ENCODE measurements at regions not wholly inside any gene's neighbourhood (a gene's known extent, or its start where the extent isn't known, plus 50 kb on each side); places are given as distances from the start of the nearest gene placed in this dataset.

DNA sequence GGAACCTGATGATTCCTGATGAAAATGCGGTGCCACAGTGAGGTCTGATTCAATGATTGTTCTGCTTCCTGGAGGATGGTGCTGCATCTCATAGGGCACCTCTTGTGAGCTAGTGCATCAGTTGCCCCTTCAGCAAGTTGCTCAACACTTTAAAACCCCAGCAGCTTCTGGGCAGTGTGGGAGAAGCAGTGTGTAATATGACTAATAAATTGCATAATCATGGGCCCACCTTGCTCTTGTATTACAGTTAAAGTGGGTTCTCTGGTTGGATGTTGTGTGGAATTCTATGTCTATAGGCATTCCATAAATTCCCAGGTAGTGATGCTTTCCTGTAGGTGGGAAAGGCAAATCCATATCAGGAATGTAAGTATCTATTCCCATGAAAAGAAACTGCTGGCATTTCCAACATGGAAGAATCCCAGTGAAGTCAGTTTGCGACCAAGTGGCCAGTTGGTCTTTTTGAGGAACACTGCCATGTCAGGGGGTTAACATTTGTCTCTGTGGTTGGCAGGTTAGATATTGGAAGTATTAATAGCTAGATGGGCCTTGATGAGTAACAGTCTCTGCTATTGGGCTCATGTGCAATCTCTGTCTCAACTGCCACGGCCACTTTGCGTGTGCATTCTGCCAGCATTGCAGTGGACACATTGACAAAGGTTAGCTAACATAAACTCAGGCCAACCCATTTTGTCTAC, 121.1 kb upstream of the OTUD4 start:
- DNase-seq (ENCODE audit: low read depth): no peak
- no peak overlapping the region for H3K4me3 ChIP-seq (ENCODE audit: low read length)
- TF ChIP-seq, protein P1, sequence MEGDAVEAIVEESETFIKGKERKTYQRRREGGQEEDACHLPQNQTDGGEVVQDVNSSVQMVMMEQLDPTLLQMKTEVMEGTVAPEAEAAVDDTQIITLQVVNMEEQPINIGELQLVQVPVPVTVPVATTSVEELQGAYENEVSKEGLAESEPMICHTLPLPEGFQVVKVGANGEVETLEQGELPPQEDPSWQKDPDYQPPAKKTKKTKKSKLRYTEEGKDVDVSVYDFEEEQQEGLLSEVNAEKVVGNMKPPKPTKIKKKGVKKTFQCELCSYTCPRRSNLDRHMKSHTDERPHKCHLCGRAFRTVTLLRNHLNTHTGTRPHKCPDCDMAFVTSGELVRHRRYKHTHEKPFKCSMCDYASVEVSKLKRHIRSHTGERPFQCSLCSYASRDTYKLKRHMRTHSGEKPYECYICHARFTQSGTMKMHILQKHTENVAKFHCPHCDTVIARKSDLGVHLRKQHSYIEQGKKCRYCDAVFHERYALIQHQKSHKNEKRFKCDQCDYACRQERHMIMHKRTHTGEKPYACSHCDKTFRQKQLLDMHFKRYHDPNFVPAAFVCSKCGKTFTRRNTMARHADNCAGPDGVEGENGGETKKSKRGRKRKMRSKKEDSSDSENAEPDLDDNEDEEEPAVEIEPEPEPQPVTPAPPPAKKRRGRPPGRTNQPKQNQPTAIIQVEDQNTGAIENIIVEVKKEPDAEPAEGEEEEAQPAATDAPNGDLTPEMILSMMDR (conservative IDR thresholded peaks at IDR 0.05; ENCODE audit: low read depth, low read length): no peak

DNA sequence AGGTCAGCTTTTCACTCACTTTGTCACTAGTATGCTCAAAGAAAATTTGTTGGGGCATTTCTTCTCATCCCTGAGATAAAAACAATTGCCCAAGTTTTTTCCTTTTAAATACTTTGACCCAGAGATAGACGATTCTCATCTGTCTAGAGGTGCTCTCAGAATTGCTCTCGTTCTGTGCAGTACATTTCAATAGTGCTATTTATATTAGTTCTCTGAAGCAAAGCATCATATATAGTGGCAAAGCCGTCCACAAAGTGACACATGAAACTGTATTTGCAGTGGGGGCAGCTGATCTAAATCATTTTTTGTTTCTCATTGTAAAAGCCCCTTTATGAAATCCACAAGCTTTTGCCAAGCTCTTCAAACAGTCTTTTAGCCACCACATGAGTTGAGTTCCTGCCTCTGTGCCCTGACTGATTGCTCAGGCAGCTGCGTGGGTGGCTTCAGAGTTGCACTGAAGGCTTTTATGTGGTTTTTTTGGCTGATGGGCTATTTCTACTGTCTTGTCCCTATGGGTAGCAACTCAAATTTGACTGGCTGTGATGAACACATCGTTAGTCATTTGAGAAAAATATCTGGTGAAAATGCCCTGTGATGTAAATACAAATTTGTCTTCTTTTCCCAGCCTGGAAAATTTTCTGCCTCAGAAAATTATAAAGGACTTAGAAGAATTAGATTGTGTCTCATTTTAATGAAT, 119.1 kb upstream of the OTUD4 start:
- H3K4me3 ChIP-seq (ENCODE audit: low read length): no peak overlapping the region
- DNase-seq (ENCODE audit: low read depth): no peak
- TF ChIP-seq, protein P1 (conservative IDR thresholded peaks at IDR 0.05; ENCODE audit: low read depth, low read length): no peak

DNA sequence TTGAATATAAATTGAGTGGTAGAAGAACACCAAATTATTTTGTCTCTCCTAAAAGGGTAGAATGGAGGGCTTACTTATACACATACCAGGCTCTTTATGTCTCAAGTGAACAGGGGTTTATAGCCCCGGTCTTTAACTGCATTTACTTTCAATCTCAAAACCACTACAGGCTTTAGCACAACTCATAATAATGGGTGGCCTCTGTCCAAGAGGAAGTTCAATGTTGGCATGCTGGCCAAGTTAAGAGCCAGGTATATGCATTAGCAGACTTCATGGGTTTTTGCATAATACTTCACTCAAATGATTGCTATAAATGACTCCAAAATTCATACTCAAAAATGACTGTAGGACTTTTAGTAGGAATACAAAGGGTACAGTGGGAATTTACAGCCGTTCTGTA, 118.5 kb upstream of the OTUD4 start:
- DNase-seq (ENCODE audit: low read depth): no peak
- TF ChIP-seq, protein P1 (conservative IDR thresholded peaks at IDR 0.05; ENCODE audit: low read depth, low read length): no peak
- H3K4me3 ChIP-seq (ENCODE audit: low read length): no peak overlapping the region

DNA sequence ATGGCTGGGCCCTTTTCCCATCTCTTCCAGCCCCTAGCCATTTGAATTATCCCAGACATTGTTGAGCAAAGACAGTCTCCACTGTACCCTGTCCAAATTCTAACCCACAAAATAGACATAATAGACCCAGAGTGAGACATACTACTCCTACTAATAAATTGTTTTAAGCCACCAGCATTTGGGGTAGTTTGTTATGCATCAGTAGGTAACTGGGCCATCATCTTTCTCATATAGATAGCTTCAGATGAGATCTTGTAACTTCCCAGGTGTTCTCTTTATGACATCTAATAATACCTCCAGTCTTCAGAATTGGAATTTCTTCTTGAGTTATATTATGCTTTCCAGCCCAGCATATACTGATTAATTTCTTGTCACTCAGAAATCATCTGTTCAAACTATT, 117.2 kb upstream of the OTUD4 start:
- no peak for DNase-seq (ENCODE audit: low read depth)
- H3K4me3 ChIP-seq (ENCODE audit: low read length): no peak overlapping the region
- TF ChIP-seq, protein P1 (conservative IDR thresholded peaks at IDR 0.05; ENCODE audit: low read depth, low read length): no peak

DNA sequence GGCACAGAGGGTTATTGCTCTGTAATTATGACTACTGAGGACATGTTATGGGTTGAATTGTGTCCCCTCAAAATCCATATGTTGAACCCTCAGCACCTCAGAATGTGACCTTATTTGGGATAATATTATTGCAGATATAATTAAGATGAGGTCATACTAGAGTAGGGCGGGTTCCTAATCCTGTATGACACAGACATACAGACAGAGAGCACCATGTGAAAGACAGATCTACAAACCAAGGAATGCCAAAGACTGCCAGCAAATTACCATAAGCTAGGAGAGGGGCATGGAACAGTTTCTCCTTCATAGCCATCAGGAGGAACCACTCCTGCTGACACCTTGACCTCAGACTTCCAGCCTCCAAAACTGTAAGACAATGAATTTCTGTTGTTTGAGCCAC, 115.2 kb upstream of the OTUD4 start:
- no peak for DNase-seq (ENCODE audit: low read depth)
- no peak overlapping the region for H3K4me3 ChIP-seq (ENCODE audit: low read length)
- TF ChIP-seq, protein P1 (conservative IDR thresholded peaks at IDR 0.05; ENCODE audit: low read depth, low read length): no peak

DNA sequence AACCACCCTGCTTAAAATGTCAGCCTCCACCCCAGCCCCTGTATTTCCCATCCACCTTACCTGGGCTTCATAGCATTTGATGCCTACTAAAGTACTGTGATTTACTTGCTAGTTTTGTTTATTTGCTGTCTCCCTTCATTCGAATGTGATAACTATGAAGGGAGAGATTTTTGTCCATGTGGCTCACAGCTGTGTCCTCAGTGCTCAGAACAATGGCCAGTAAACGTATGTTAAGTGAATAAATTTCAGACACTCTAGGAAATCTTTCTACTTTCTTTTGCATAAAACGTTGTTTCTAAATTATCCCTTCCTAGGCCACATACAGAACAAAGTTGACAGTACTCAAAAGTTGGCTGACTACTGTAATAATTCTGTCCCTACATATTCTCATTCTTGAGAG, 114.7 kb upstream of the OTUD4 start:
- no peak overlapping the region for H3K4me3 ChIP-seq (ENCODE audit: low read length)
- TF ChIP-seq, protein P1 (conservative IDR thresholded peaks at IDR 0.05; ENCODE audit: low read depth, low read length): no peak
- DNase-seq (ENCODE audit: low read depth): no peak

DNA sequence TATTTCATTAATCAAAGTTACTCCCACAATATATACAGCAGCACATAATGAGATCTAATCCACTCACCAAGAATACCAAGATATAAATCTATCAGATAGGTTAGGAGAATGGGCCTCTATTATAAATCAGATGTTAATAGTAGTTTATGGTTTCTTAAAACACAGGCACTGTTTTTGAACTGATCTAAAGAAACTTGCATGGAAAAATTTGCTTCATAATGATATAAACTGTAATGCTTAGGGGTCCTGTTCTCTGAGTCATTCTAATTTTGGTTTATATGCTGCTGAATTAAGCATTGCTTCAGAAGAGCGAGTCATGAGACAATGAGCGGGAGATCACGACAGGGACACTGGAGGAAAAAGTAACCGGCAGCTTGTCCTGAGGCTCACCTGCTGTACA, 113.3 kb upstream of the OTUD4 start:
- H3K4me3 ChIP-seq (ENCODE audit: low read length): no peak overlapping the region
- DNase-seq (ENCODE audit: low read depth): no peak
- TF ChIP-seq, protein P1 (conservative IDR thresholded peaks at IDR 0.05; ENCODE audit: low read depth, low read length): no peak

Data from retinal pigment epithelial cell (primary cell).